SIG-M5 treated with dmso at 0.1 percent for 504 hours (cell line): ENCODE measurements at regions not wholly inside any gene's neighbourhood (a gene's known extent, or its start where the extent isn't known, plus 50 kb on each side); places are given as distances from the start of the nearest gene placed in this dataset.
"Not testable (repeated sequence)": the region's sequence is repeated elsewhere in the genome, so short reads cannot be mapped to it uniquely, and the experiment has no call there.

Source experiments
- DNase-seq: peaks from one replicate; lab custom pipeline; 2025; ENCODE audit not compliant: unreplicated experiment; lab: John Stamatoyannopoulos, UW

- DNase-seq: no peak
Observed at GRCh38 chr12:129959889-129960288, 56.1 kb upstream of the TMEM132D start.

- no peak for DNase-seq
Observed at GRCh38 chr12:129961091-129961490, 57.3 kb upstream of the TMEM132D start.

- DNase-seq: no peak
Observed at GRCh38 chr12:129961856-129962255, 58.0 kb upstream of the TMEM132D start.

- no peak for DNase-seq
Observed at GRCh38 chr12:129964300-129964699, 60.5 kb upstream of the TMEM132D start.

GRCh38 chr12:129964826-129965457 is 61.1 kb upstream of the TMEM132D start:
- no peak for DNase-seq

GRCh38 chr12:129966146-129966995 is 62.5 kb upstream of the TMEM132D start:
- no peak for DNase-seq

- no peak for DNase-seq
Observed at GRCh38 chr12:129971721-129972120, 67.9 kb upstream of the TMEM132D start.

GRCh38 chr12:129973236-129973961 is 69.6 kb upstream of the TMEM132D start:
- DNase-seq: no peak

GRCh38 chr12:129984106-129984505 is 80.3 kb upstream of the TMEM132D start:
- no peak for DNase-seq

GRCh38 chr12:129987841-129988240 is 84.0 kb upstream of the TMEM132D start:
- DNase-seq: no peak

- DNase-seq: no peak
Observed at GRCh38 chr12:129994634-129995033, 90.8 kb upstream of the TMEM132D start.

- no peak for DNase-seq
Observed at GRCh38 chr12:129997239-129997638, 93.4 kb upstream of the TMEM132D start.

GRCh38 chr12:130004310-130004877 is 100.6 kb upstream of the TMEM132D start:
- not testable (repeated sequence) for DNase-seq

GRCh38 chr12:130007771-130008170 is 103.9 kb upstream of the TMEM132D start:
- DNase-seq: no peak

GRCh38 chr12:130008241-130008640 is 104.4 kb upstream of the TMEM132D start:
- DNase-seq: no peak

GRCh38 chr12:130009961-130010360 is 106.1 kb upstream of the TMEM132D start:
- DNase-seq: no peak

- no peak for DNase-seq
Observed at GRCh38 chr12:130011611-130012385, 108.0 kb upstream of the TMEM132D start.

GRCh38 chr12:130013771-130014484 is 110.1 kb upstream of the TMEM132D start:
- peak; percentile 48 for DNase-seq

- DNase-seq: no peak
Observed at GRCh38 chr12:130014485-130014807, 110.6 kb upstream of the TMEM132D start.

- no peak for DNase-seq
Observed at GRCh38 chr12:130016194-130016593, 112.4 kb upstream of the TMEM132D start.
